Mesenchymal stem cell (in vitro differentiated cells and primary cell): ENCODE measurements at regions not wholly inside any gene's neighbourhood (a gene's known extent, or its start where the extent isn't known, plus 50 kb on each side); places are given as distances from the start of the nearest gene placed in this dataset.
"Not testable (repeated sequence)": the region's sequence is repeated elsewhere in the genome, so short reads cannot be mapped to it uniquely, and the experiment has no call there.

Source experiments
- DNase-seq: peaks from one replicate; pipeline ENCODE4 v3.0.0-alpha.2; 2013
- H2AFZ ChIP-seq: one replicate; pipeline ENCODE4 v1.6.1; 2013; ENCODE audit warnings: low read depth, mild to moderate bottlenecking, control low read depth, inconsistent platforms, low read length, moderate library complexity
- H2AK5ac ChIP-seq: 2 replicates; pipeline ENCODE4 v1.6.1; 2013; ENCODE audit warnings: low read length, moderate library complexity, mild to moderate bottlenecking, inconsistent platforms; ENCODE audit not compliant: severe bottlenecking
- H2BK120ac ChIP-seq: one replicate; pipeline ENCODE4 v1.6.1; 2013; ENCODE audit warnings: low read depth, mild to moderate bottlenecking, inconsistent platforms, low read length, moderate library complexity
- H2BK12ac ChIP-seq, 2 experiments: one replicate each; pipeline ENCODE4 v1.6.1; 2013; ENCODE audit warnings: inconsistent platforms in 2 of 2, low read length in 2 of 2, mild to moderate bottlenecking in 2 of 2, moderate library complexity in 2 of 2, control low read depth in 1 of 2
- H2BK15ac ChIP-seq: one replicate; pipeline ENCODE4 v1.6.1; 2013; ENCODE audit warnings: mild to moderate bottlenecking, low read depth, inconsistent platforms; ENCODE audit not compliant: poor library complexity, severe bottlenecking
- H2BK5ac ChIP-seq: 2 replicates; pipeline ENCODE4 v1.6.1; 2013; ENCODE audit warnings: low read depth, mild to moderate bottlenecking, low read length, control low read depth, inconsistent platforms; ENCODE audit not compliant: poor library complexity, severe bottlenecking
- H3K14ac ChIP-seq, 2 experiments: one replicate each; pipeline ENCODE4 v1.6.1; 2013; ENCODE audit warnings: inconsistent platforms in 2 of 2, low read length in 2 of 2, control low read depth in 1 of 2, mild to moderate bottlenecking in 1 of 2, moderate library complexity in 1 of 2
- H3K18ac ChIP-seq, 2 experiments: one replicate each; pipeline ENCODE4 v1.6.1; 2013; ENCODE audit warnings: inconsistent platforms in 2 of 2, low read length in 2 of 2, control low read depth in 1 of 2, low read depth in 1 of 2, mild to moderate bottlenecking in 1 of 2
- H3K23ac ChIP-seq, 2 experiments: one replicate each; pipeline ENCODE4 v1.6.1; 2013; ENCODE audit warnings: inconsistent platforms in 2 of 2, low read length in 2 of 2, mild to moderate bottlenecking in 2 of 2, moderate library complexity in 2 of 2, control low read depth in 1 of 2
- H3K27ac ChIP-seq: 2 replicates; pipeline ENCODE4 v1.5.1; 2013; ENCODE audit warnings: mild to moderate bottlenecking, moderate library complexity, low read length, control low read depth, inconsistent platforms; ENCODE audit not compliant: poor library complexity, severe bottlenecking
- H3K27me3 ChIP-seq, 2 experiments: 2 replicates each; pipeline versions ENCODE4 v1.6.1 to v1.7.0; 2013; ENCODE audit warnings: low read length in 2 of 2, mild to moderate bottlenecking in 2 of 2, moderate library complexity in 2 of 2, control low read depth in 1 of 2, inconsistent platforms in 1 of 2; ENCODE audit not compliant: control insufficient read depth in 1 of 2, insufficient read depth in 1 of 2
- H3K36me3 ChIP-seq, 2 experiments: 2 replicates each; pipeline versions ENCODE4 v1.6.1 to v1.7.0; 2013; ENCODE audit warnings: low read length in 2 of 2, control low read depth in 1 of 2, inconsistent platforms in 1 of 2, low read depth in 1 of 2, mild to moderate bottlenecking in 1 of 2; ENCODE audit not compliant: insufficient read depth in 2 of 2, control insufficient read depth in 1 of 2
- H3K4ac ChIP-seq, 2 experiments: one replicate each; pipeline ENCODE4 v1.6.1; 2013; ENCODE audit warnings: inconsistent platforms in 2 of 2, low read length in 2 of 2, mild to moderate bottlenecking in 2 of 2, moderate library complexity in 2 of 2, control low read depth in 1 of 2, low read depth in 1 of 2
- H3K4me1 ChIP-seq: 2 replicates; pipeline ENCODE4 v1.6.1; 2013; ENCODE audit warnings: low read depth, low read length, control low read depth; ENCODE audit not compliant: control insufficient read depth, insufficient read depth
- H3K4me2 ChIP-seq: 2 replicates; pipeline ENCODE4 v1.6.1; 2013; ENCODE audit warnings: low read length, mild to moderate bottlenecking, inconsistent platforms; ENCODE audit not compliant: poor library complexity, severe bottlenecking
- H3K4me3 ChIP-seq, 2 experiments: 2 replicates each; pipeline versions ENCODE4 v1.5.1 to v1.7.0; 2013; ENCODE audit warnings: low read length in 2 of 2, mild to moderate bottlenecking in 2 of 2, control low read depth in 1 of 2, low read depth in 1 of 2; ENCODE audit not compliant: insufficient read depth in 1 of 2
- H3K79me1 ChIP-seq: replicated peaks from 2 replicates; pipeline ENCODE4 v1.6.1; 2013; ENCODE audit warnings: mild to moderate bottlenecking, control low read depth, low read length, inconsistent platforms; ENCODE audit not compliant: poor library complexity, severe bottlenecking
- H3K9ac ChIP-seq: 2 replicates; pipeline ENCODE4 v1.7.0; 2013; ENCODE audit warnings: mild to moderate bottlenecking, low read length, moderate library complexity
- H3K9me3 ChIP-seq: 2 replicates; pipeline ENCODE4 v1.7.0; 2013; ENCODE audit warnings: mild to moderate bottlenecking, low read length; ENCODE audit not compliant: control insufficient read depth
- H4K8ac ChIP-seq: one replicate; pipeline ENCODE4 v1.6.1; 2013; ENCODE audit warnings: inconsistent platforms, mild to moderate bottlenecking, low read length, moderate library complexity
- H4K91ac ChIP-seq: one replicate; pipeline ENCODE4 v1.6.1; 2013; ENCODE audit warnings: mild to moderate bottlenecking, low read length, inconsistent platforms
- WGBS: methylation state at CpG from one replicate; pipeline ENCODE4 v1.1.7; 2013; ENCODE audit warnings: mixed read lengths; 5-methylcytosine and 5-hydroxymethylcytosine counted together

GRCh38 chr5:5854087-5854486 is 431.6 kb downstream of the ICE1 start:
- H2BK12ac ChIP-seq = no peak overlapping the region
- no CpG with 5 or more reads among the region's 2 CpGs for WGBS
- no peak overlapping the region for H3K4ac ChIP-seq

GRCh38 chr5:5838493-5838892 is 416.0 kb downstream of the ICE1 start:
- Histone ChIP-seq H2BK12ac (no peak overlapping the region), H3K23ac (no peak overlapping the region), H2BK15ac (no peak overlapping the region), H3K4ac (no peak overlapping the region), H3K18ac (no peak overlapping the region), H3K4me3 (no peak overlapping the region), H3K14ac (no peak overlapping the region), H4K91ac (no peak overlapping the region), H2AFZ (no peak overlapping the region), H3K27ac (no peak overlapping the region), H3K4me2 (no peak overlapping the region), H3K9ac (no peak overlapping the region), H2BK120ac (no peak overlapping the region), H3K27me3 (no peaks in the 10 kb centered on the region), H3K79me1 (no peaks in the 10 kb centered on the region), H3K4me1 (no peaks in the 10 kb centered on the region), H3K9me3 (no peaks in the 10 kb centered on the region), H3K36me3 (no peaks in the 10 kb centered on the region), H4K8ac (no peak overlapping the region), H2AK5ac (no peak overlapping the region), H2BK5ac (no peak overlapping the region)
- DNase-seq = no peak
- WGBS = 87% methylated on average over 9 of the region's 12 CpGs

More at GRCh38 chr5:5854087-5854486, 431.6 kb downstream of the ICE1 start:
- no peak overlapping the region for H3K9ac ChIP-seq
- no peak overlapping the region for H2BK5ac ChIP-seq
- no peak overlapping the region for H4K8ac ChIP-seq
- H3K4me2 ChIP-seq = no peak overlapping the region
- H3K27ac ChIP-seq = no peak overlapping the region
- no peaks in the 10 kb centered on the region for H3K27me3 ChIP-seq
- H2AK5ac ChIP-seq = no peak overlapping the region
- H3K23ac ChIP-seq = no peak overlapping the region
- H2AFZ ChIP-seq = no peak overlapping the region
- peaks cover 6% of the 10 kb centered on the region for H3K9me3 ChIP-seq
- no peak overlapping the region for H3K18ac ChIP-seq
- no peak overlapping the region for H3K14ac ChIP-seq
- no peaks in the 10 kb centered on the region for H3K36me3 ChIP-seq
- DNase-seq = no peak
- no peak overlapping the region for H3K4me3 ChIP-seq
- H3K4me1 ChIP-seq = no peaks in the 10 kb centered on the region
- no peak overlapping the region for H2BK15ac ChIP-seq
- no peaks in the 10 kb centered on the region for H3K79me1 ChIP-seq
- H4K91ac ChIP-seq = no peak overlapping the region
- no peak overlapping the region for H2BK120ac ChIP-seq

GRCh38 chr5:5831622-5832021 is 409.1 kb downstream of the ICE1 start:
- H3K9me3 ChIP-seq, H2BK12ac ChIP-seq, H3K23ac ChIP-seq, H4K91ac ChIP-seq, H3K4me2 ChIP-seq, H2BK5ac ChIP-seq, H4K8ac ChIP-seq, H3K27ac ChIP-seq, H3K27me3 ChIP-seq, H3K4me1 ChIP-seq, H3K4ac ChIP-seq, H2AK5ac ChIP-seq, H3K9ac ChIP-seq, H3K4me3 ChIP-seq, H3K14ac ChIP-seq, DNase-seq, H3K79me1 ChIP-seq, H2BK120ac ChIP-seq, H2AFZ ChIP-seq, H3K18ac ChIP-seq, H2BK15ac ChIP-seq, H3K36me3 ChIP-seq: not testable (repeated sequence)
- WGBS = 81% methylated on average over 6 of the region's 6 CpGs

GRCh38 chr5:5828619-5829018 is 406.1 kb downstream of the ICE1 start:
- Histone ChIP-seq H2AK5ac (no peak overlapping the region), H3K9me3 (no peaks in the 10 kb centered on the region), H2AFZ (no peak overlapping the region), H2BK120ac (no peak overlapping the region), H3K79me1 (no peaks in the 10 kb centered on the region), H3K4ac (no peak overlapping the region), H4K91ac (no peak overlapping the region), H3K36me3 (no peaks in the 10 kb centered on the region), H3K18ac (no peak overlapping the region), H3K4me3 (no peak overlapping the region), H3K27ac (no peak overlapping the region), H3K27me3 (peaks cover 0 to 5% of the 10 kb centered on the region in 2 experiments), H2BK12ac (no peak overlapping the region), H2BK15ac (no peak overlapping the region), H3K14ac (no peak overlapping the region), H3K23ac (no peak overlapping the region), H3K4me1 (no peaks in the 10 kb centered on the region), H2BK5ac (no peak overlapping the region), H4K8ac (no peak overlapping the region), H3K4me2 (no peak overlapping the region), H3K9ac (no peak overlapping the region)
- DNase-seq = no peak
- WGBS = 65% methylated on average over 5 of the region's 5 CpGs
